ENCODE measurements at regions not wholly inside any gene's neighbourhood (a gene's known extent, or its start where the extent isn't known, plus 50 kb on each side); places are given as distances from the start of the nearest gene placed in this dataset.
A peak's percentile ranks its signal among the peaks of the same experiment; 100 is the strongest.
"Not testable (repeated sequence)": the region's sequence is repeated elsewhere in the genome, so short reads cannot be mapped to it uniquely, and the experiment has no call there.

GRCh38 chr5:104845541-104845940 is 1283.0 kb upstream of the NUDT12 start:
- DNase-seq (ENCODE audit: low spot score), result no peak

GRCh38 chr5:104843822-104844221 is 1281.2 kb upstream of the NUDT12 start:
- no peak for DNase-seq (ENCODE audit: low spot score)

GRCh38 chr5:104840284-104840683 is 1277.7 kb upstream of the NUDT12 start:
- no peak for DNase-seq (ENCODE audit: low spot score)

GRCh38 chr5:104831515-104831914 is 1268.9 kb upstream of the NUDT12 start:
- DNase-seq (ENCODE audit: low spot score), result not testable (repeated sequence)

- no peak for DNase-seq (ENCODE audit: low spot score)
Observed at GRCh38 chr5:104821606-104822005, 1259.0 kb upstream of the NUDT12 start.

- no peak for DNase-seq (ENCODE audit: low spot score)
Observed at GRCh38 chr5:104817127-104817526, 1254.5 kb upstream of the NUDT12 start.

GRCh38 chr5:104815212-104815611 is 1252.6 kb upstream of the NUDT12 start:
- DNase-seq (ENCODE audit: low spot score), result no peak

- peak; percentile 5 for DNase-seq (ENCODE audit: low spot score)
Observed at GRCh38 chr5:104800440-104801048, 1238.0 kb upstream of the NUDT12 start.

- DNase-seq (ENCODE audit: low spot score), result no peak
Observed at GRCh38 chr5:104793755-104794080, 1231.1 kb upstream of the NUDT12 start.

- no peak for DNase-seq (ENCODE audit: low spot score)
Observed at GRCh38 chr5:104793031-104793754, 1230.6 kb upstream of the NUDT12 start.

- no peak for DNase-seq (ENCODE audit: low spot score)
Observed at GRCh38 chr5:104789366-104789765, 1226.8 kb upstream of the NUDT12 start.

- DNase-seq (ENCODE audit: low spot score), result no peak
Observed at GRCh38 chr5:104785097-104785496, 1222.5 kb upstream of the NUDT12 start.

- no peak for DNase-seq (ENCODE audit: low spot score)
Observed at GRCh38 chr5:104774372-104774771, 1211.8 kb upstream of the NUDT12 start.

GRCh38 chr5:104764197-104764596 is 1201.6 kb upstream of the NUDT12 start:
- DNase-seq (ENCODE audit: low spot score), result no peak

GRCh38 chr5:104763216-104763615 is 1200.6 kb upstream of the NUDT12 start:
- no peak for DNase-seq (ENCODE audit: low spot score)

GRCh38 chr5:104757915-104758314 is 1195.3 kb upstream of the NUDT12 start:
- no peak for DNase-seq (ENCODE audit: low spot score)

- no peak for DNase-seq (ENCODE audit: low spot score)
Observed at GRCh38 chr5:104755806-104756205, 1193.2 kb upstream of the NUDT12 start.

- no peak for DNase-seq (ENCODE audit: low spot score)
Observed at GRCh38 chr5:104754311-104754995, 1191.9 kb upstream of the NUDT12 start.

- no peak for DNase-seq (ENCODE audit: low spot score)
Observed at GRCh38 chr5:104751969-104752368, 1189.4 kb upstream of the NUDT12 start.

- no peak for DNase-seq (ENCODE audit: low spot score)
Observed at GRCh38 chr5:104739905-104740304, 1177.3 kb upstream of the NUDT12 start.

- DNase-seq (ENCODE audit: low spot score), result no peak
Observed at GRCh38 chr5:104739503-104739902, 1176.9 kb upstream of the NUDT12 start.

GRCh38 chr5:104736073-104736472 is 1173.5 kb upstream of the NUDT12 start:
- DNase-seq (ENCODE audit: low spot score), result no peak

- DNase-seq (ENCODE audit: low spot score), result no peak
Observed at GRCh38 chr5:104734046-104734445, 1171.5 kb upstream of the NUDT12 start.
